ENCODE measurements at regions not wholly inside any gene's neighbourhood (a gene's known extent, or its start where the extent isn't known, plus 50 kb on each side); places are given as distances from the start of the nearest gene placed in this dataset.

DNA sequence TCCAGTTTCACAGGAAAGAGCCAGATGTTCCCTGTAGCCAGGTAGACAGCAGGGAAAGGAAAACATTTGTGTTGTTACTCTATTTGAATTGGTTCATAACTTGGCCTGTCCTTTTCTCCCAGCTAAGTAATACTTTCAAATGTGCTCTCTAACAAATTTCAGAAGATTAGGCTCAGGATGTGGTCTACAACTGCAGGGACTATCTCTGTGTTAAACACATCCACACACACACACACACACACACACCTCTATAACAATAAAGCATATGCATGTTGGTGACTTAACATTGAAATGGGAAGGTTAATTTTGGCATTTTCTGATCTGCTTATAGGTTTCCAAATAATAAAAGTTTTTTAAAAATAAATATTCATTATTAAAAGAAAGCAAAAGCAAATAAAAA is 316.0 kb upstream of the ARGLU1 start:
- H3K4me3 ChIP-seq (ENCODE audit: insufficient read depth in 1 of 2, low read depth in 1 of 2, low read length in 2 of 2) = no peak overlapping the region
- no peak overlapping the region for H3K27ac ChIP-seq (ENCODE audit: low read length, poor library complexity, severe bottlenecking)
- H3K23ac ChIP-seq (ENCODE audit: low read length in 2 of 2) = no peak overlapping the region
- no peak overlapping the region for H2BK120ac ChIP-seq (ENCODE audit: low read depth, low read length)
- no peak overlapping the region for H2AK5ac ChIP-seq (ENCODE audit: low read length, severe bottlenecking)
- H2BK15ac ChIP-seq (ENCODE audit: low read depth, poor library complexity, severe bottlenecking) = no peak overlapping the region
- H3K9me3 ChIP-seq (ENCODE audit: control insufficient read depth, low read length) = no peaks in the 10 kb centered on the region
- H2BK12ac ChIP-seq (ENCODE audit: low read length in 2 of 2) = no peak overlapping the region
- no peak overlapping the region for H3K4ac ChIP-seq (ENCODE audit: low read depth in 1 of 2, low read length in 2 of 2)
- no peaks in the 10 kb centered on the region for H3K79me1 ChIP-seq (replicated peaks; ENCODE audit: low read length, poor library complexity, severe bottlenecking)
- no peaks in the 10 kb centered on the region for H3K4me1 ChIP-seq (ENCODE audit: control insufficient read depth, insufficient read depth, low read depth, low read length)
- H3K9ac ChIP-seq (ENCODE audit: low read length) = no peak overlapping the region
- H2AFZ ChIP-seq (ENCODE audit: low read depth, low read length) = no peak overlapping the region
- DNase-seq = no peak
- H3K36me3 ChIP-seq (ENCODE audit: control insufficient read depth in 1 of 2, insufficient read depth in 2 of 2, low read depth in 1 of 2, low read length in 2 of 2) = no peaks in the 10 kb centered on the region
- H3K14ac ChIP-seq (ENCODE audit: low read length in 2 of 2) = no peak overlapping the region
- H3K27me3 ChIP-seq (ENCODE audit: control insufficient read depth in 1 of 2, insufficient read depth in 1 of 2, low read length in 2 of 2) = no peaks in the 10 kb centered on the region
- no peak overlapping the region for H3K18ac ChIP-seq (ENCODE audit: low read depth in 1 of 2, low read length in 2 of 2)
- H3K4me2 ChIP-seq (ENCODE audit: low read length, poor library complexity, severe bottlenecking) = no peak overlapping the region
- H2BK5ac ChIP-seq (ENCODE audit: low read depth, low read length, poor library complexity, severe bottlenecking) = no peak overlapping the region
- no peak overlapping the region for H4K91ac ChIP-seq (ENCODE audit: low read length)
- no peak overlapping the region for H4K8ac ChIP-seq (ENCODE audit: low read length)

DNA sequence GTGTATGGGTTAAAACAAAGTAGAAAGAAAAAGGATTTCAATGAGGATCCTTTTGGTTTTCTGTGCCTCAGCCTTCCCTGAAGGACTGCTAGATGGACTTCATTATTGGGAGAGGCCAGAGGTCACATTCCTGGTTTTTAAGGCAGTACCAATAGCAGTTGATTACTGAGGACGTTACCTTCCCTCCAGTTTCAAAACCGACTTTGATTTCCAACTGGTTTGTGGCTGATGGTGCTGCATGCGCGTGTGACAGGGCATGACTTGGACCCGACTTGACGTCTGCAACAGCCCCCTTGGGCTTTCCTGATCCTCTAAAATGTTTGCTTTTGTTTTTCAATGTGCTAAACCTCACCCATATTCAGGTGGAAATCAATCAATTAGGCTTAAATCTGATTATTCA is 314.3 kb upstream of the ARGLU1 start:
- Histone ChIP-seq H3K4me2 (ENCODE audit: low read length, poor library complexity, severe bottlenecking) (no peak overlapping the region), H3K4ac (ENCODE audit: low read depth in 1 of 2, low read length in 2 of 2) (no peak overlapping the region), H2BK120ac (ENCODE audit: low read depth, low read length) (no peak overlapping the region), H3K4me3 (ENCODE audit: insufficient read depth in 1 of 2, low read depth in 1 of 2, low read length in 2 of 2) (no peak overlapping the region), H3K36me3 (ENCODE audit: control insufficient read depth in 1 of 2, insufficient read depth in 2 of 2, low read depth in 1 of 2, low read length in 2 of 2) (no peaks in the 10 kb centered on the region), H3K9me3 (ENCODE audit: control insufficient read depth, low read length) (no peaks in the 10 kb centered on the region), H2BK5ac (ENCODE audit: low read depth, low read length, poor library complexity, severe bottlenecking) (no peak overlapping the region), H3K23ac (ENCODE audit: low read length in 2 of 2) (no peak overlapping the region), H4K91ac (ENCODE audit: low read length) (no peak overlapping the region), H3K18ac (ENCODE audit: low read depth in 1 of 2, low read length in 2 of 2) (no peak overlapping the region), H2AK5ac (ENCODE audit: low read length, severe bottlenecking) (no peak overlapping the region), H3K9ac (ENCODE audit: low read length) (no peak overlapping the region), H3K4me1 (ENCODE audit: control insufficient read depth, insufficient read depth, low read depth, low read length) (no peaks in the 10 kb centered on the region), H3K79me1 (replicated peaks; ENCODE audit: low read length, poor library complexity, severe bottlenecking) (no peaks in the 10 kb centered on the region), H2BK12ac (ENCODE audit: low read length in 2 of 2) (peak overlapping the region in 1 of 2 experiments; percentile 49), H3K14ac (ENCODE audit: low read length in 2 of 2) (no peak overlapping the region), H3K27ac (ENCODE audit: low read length, poor library complexity, severe bottlenecking) (no peak overlapping the region), H3K27me3 (ENCODE audit: control insufficient read depth in 1 of 2, insufficient read depth in 1 of 2, low read length in 2 of 2) (no peaks in the 10 kb centered on the region), H2BK15ac (ENCODE audit: low read depth, poor library complexity, severe bottlenecking) (no peak overlapping the region), H2AFZ (ENCODE audit: low read depth, low read length) (no peak overlapping the region), H4K8ac (ENCODE audit: low read length) (no peak overlapping the region)
- 54% methylated on average over 6 of the region's 6 CpGs for WGBS
- DNase-seq = no peak

DNA sequence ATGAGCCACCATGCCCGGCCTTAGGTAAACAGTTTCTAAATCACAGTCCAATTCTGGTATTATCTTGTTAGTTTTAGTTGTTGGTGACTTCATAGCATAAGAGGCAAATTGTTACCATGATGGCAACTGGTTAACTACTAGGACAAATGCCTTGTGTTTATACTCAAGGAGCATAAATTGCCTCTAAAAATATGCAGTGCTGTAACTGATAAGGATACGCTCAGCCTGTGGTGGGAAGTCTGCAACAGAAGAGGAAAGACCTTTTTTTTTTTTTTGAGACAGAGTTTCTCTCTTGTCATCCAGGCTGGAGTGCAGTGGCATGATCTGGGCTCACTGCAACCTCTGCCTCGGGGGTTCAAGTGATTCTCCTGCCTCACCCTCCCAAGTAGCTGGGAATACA is 311.9 kb upstream of the ARGLU1 start:
- Histone ChIP-seq H3K23ac (ENCODE audit: low read length in 2 of 2) (no peak overlapping the region), H2BK12ac (ENCODE audit: low read length in 2 of 2) (no peak overlapping the region), H2BK5ac (ENCODE audit: low read depth, low read length, poor library complexity, severe bottlenecking) (no peak overlapping the region), H3K4me2 (ENCODE audit: low read length, poor library complexity, severe bottlenecking) (no peak overlapping the region), H3K4ac (ENCODE audit: low read depth in 1 of 2, low read length in 2 of 2) (no peak overlapping the region), H3K4me1 (ENCODE audit: control insufficient read depth, insufficient read depth, low read depth, low read length) (no peaks in the 10 kb centered on the region), H2AK5ac (ENCODE audit: low read length, severe bottlenecking) (no peak overlapping the region), H2AFZ (ENCODE audit: low read depth, low read length) (no peak overlapping the region), H3K9me3 (ENCODE audit: control insufficient read depth, low read length) (no peaks in the 10 kb centered on the region), H4K91ac (ENCODE audit: low read length) (no peak overlapping the region), H3K79me1 (replicated peaks; ENCODE audit: low read length, poor library complexity, severe bottlenecking) (no peaks in the 10 kb centered on the region), H2BK15ac (ENCODE audit: low read depth, poor library complexity, severe bottlenecking) (no peak overlapping the region), H3K4me3 (ENCODE audit: insufficient read depth in 1 of 2, low read depth in 1 of 2, low read length in 2 of 2) (no peak overlapping the region), H3K36me3 (ENCODE audit: control insufficient read depth in 1 of 2, insufficient read depth in 2 of 2, low read depth in 1 of 2, low read length in 2 of 2) (no peaks in the 10 kb centered on the region), H3K9ac (ENCODE audit: low read length) (no peak overlapping the region), H2BK120ac (ENCODE audit: low read depth, low read length) (no peak overlapping the region), H3K27ac (ENCODE audit: low read length, poor library complexity, severe bottlenecking) (no peak overlapping the region), H3K14ac (ENCODE audit: low read length in 2 of 2) (no peak overlapping the region), H4K8ac (ENCODE audit: low read length) (no peak overlapping the region), H3K27me3 (ENCODE audit: control insufficient read depth in 1 of 2, insufficient read depth in 1 of 2, low read length in 2 of 2) (no peaks in the 10 kb centered on the region), H3K18ac (ENCODE audit: low read depth in 1 of 2, low read length in 2 of 2) (no peak overlapping the region)
- no peak for DNase-seq
- WGBS = 73% methylated on average over 2 of the region's 3 CpGs

DNA sequence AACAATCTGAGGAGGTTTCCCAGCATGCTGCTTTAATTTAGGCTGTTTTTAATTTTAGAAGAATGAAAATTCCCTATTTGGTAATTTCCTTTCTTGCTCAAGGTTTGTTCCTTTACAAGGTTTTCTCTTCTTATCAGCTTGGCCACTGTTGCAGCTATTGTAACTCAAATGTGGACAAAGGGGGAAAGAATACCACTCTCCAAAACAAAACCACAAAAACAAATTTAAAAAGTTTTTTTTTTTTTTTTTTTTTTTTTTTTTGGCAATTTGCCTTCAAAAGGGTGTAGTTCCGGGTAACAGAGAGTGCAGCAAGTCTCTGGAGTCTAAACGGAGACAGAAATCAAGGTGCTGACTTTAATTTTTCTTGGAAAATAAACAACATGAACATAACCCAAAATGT is 306.4 kb upstream of the ARGLU1 start:
- Histone ChIP-seq H3K79me1 (replicated peaks; ENCODE audit: low read length, poor library complexity, severe bottlenecking) (no peaks in the 10 kb centered on the region), H4K8ac (ENCODE audit: low read length) (no peak overlapping the region), H2BK5ac (ENCODE audit: low read depth, low read length, poor library complexity, severe bottlenecking) (no peak overlapping the region), H2BK15ac (ENCODE audit: low read depth, poor library complexity, severe bottlenecking) (no peak overlapping the region), H2BK120ac (ENCODE audit: low read depth, low read length) (no peak overlapping the region), H3K4me2 (ENCODE audit: low read length, poor library complexity, severe bottlenecking) (no peak overlapping the region), H3K4me1 (ENCODE audit: control insufficient read depth, insufficient read depth, low read depth, low read length) (no peaks in the 10 kb centered on the region), H3K9me3 (ENCODE audit: control insufficient read depth, low read length) (no peaks in the 10 kb centered on the region), H3K9ac (ENCODE audit: low read length) (no peak overlapping the region), H3K18ac (ENCODE audit: low read depth in 1 of 2, low read length in 2 of 2) (no peak overlapping the region), H3K27ac (ENCODE audit: low read length, poor library complexity, severe bottlenecking) (no peak overlapping the region), H3K14ac (ENCODE audit: low read length in 2 of 2) (no peak overlapping the region), H3K27me3 (ENCODE audit: control insufficient read depth in 1 of 2, insufficient read depth in 1 of 2, low read length in 2 of 2) (no peaks in the 10 kb centered on the region), H4K91ac (ENCODE audit: low read length) (no peak overlapping the region), H2BK12ac (ENCODE audit: low read length in 2 of 2) (no peak overlapping the region), H3K4me3 (ENCODE audit: insufficient read depth in 1 of 2, low read depth in 1 of 2, low read length in 2 of 2) (no peak overlapping the region), H3K4ac (ENCODE audit: low read depth in 1 of 2, low read length in 2 of 2) (no peak overlapping the region), H3K36me3 (ENCODE audit: control insufficient read depth in 1 of 2, insufficient read depth in 2 of 2, low read depth in 1 of 2, low read length in 2 of 2) (no peaks in the 10 kb centered on the region), H2AK5ac (ENCODE audit: low read length, severe bottlenecking) (no peak overlapping the region), H3K23ac (ENCODE audit: low read length in 2 of 2) (no peak overlapping the region), H2AFZ (ENCODE audit: low read depth, low read length) (no peak overlapping the region)
- no peak for DNase-seq
- WGBS = 85% methylated on average over 2 of the region's 2 CpGs

All from mesenchymal stem cell (in vitro differentiated cells and primary cell).